ENCODE measurements at regions not wholly inside any gene's neighbourhood (a gene's known extent, or its start where the extent isn't known, plus 50 kb on each side); places are given as distances from the start of the nearest gene placed in this dataset.
A peak's percentile ranks its signal among the peaks of the same experiment; 100 is the strongest.

- no peaks in the 10 kb centered on the region for H3K4me1 Mint-ChIP-seq (ENCODE audit: low read depth)
- no peak for TF ChIP-seq CTCF (IDR thresholded peaks at IDR 0.05)
- no peak for DNase-seq (ENCODE audit: low spot score)
- no peak overlapping the region for H3K27ac Mint-ChIP-seq (ENCODE audit: unreplicated experiment)
- H3K36me3 Mint-ChIP-seq (ENCODE audit: low read depth) = peaks cover 2% of the 10 kb centered on the region
- peaks cover 13% of the 10 kb centered on the region for H3K27me3 Mint-ChIP-seq (ENCODE audit: low read depth)
- H3K9me3 Mint-ChIP-seq (ENCODE audit: low read depth) = peaks cover 10% of the 10 kb centered on the region
- no peak overlapping the region for H3K4me3 Mint-ChIP-seq (ENCODE audit: unreplicated experiment)
Observed at GRCh38 chr10:121681997-121682687, 83.9 kb upstream of the FGFR2 start.

DNA sequence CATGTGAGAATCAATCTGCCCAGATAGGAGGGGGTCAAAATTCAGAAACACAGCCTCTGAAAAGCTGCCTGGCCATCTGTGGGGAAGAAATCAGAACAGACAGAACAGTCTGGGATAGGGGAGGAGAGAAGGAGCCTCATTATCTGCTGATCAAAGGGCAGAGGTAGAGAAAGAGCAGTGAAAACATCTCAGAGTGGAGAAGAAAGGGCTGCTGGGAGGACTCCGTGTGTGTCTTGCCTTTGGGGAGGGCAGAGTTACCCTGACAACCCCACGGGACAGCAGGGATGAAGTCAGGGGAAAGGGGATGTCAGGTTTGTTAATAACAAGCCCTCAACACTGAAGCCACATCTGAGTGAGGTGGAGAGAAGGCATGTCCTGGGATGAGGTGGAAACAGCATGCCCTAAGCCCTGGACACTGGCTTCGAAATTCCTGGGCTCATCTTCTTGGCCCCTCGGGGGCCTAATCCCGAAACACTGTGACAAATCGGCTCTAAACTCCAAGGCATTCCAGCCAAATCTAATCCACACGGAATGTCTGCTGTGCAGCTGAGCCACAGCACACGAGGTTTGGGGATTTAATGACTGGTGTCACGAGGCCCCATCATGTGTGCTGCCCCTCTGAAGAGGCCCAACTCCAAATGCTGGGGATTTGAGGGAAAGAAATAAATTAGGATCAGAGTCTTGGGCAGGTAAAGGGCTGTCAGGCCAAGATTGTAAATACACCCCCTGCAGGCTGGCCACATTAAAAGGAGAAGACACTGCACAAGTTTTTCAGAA, 82.8 kb upstream of the FGFR2 start:
- peak; percentile 20 for TF ChIP-seq CTCF (IDR thresholded peaks at IDR 0.05)
- no peak overlapping the region for H3K27ac Mint-ChIP-seq (ENCODE audit: unreplicated experiment)
- H3K36me3 Mint-ChIP-seq (ENCODE audit: low read depth) = peaks cover 2% of the 10 kb centered on the region
- H3K4me3 Mint-ChIP-seq (ENCODE audit: unreplicated experiment) = no peak overlapping the region
- no peaks in the 10 kb centered on the region for H3K4me1 Mint-ChIP-seq (ENCODE audit: low read depth)
- peaks cover 10% of the 10 kb centered on the region for H3K9me3 Mint-ChIP-seq (ENCODE audit: low read depth)
- no peak for DNase-seq (ENCODE audit: low spot score)
- H3K27me3 Mint-ChIP-seq (ENCODE audit: low read depth) = peaks cover 8% of the 10 kb centered on the region

DNA sequence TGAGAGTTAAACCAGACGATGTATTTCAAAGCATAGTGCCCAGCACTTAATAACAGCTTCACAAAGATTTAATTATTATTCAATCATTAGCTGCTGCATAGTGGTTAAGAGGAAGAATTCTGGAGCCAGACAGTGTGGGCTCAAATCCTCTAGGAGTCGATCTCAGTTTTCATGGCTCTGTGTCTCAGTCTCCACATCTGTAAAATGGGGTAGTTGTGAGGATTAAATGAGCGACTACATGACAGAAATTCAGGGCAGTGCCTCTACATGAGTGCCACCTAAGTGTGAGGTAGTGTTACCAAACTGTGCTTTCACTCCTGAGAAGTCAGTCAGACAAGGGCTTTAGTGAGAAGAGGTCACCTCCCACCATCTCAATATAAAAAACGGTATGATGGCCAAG, 81.7 kb upstream of the FGFR2 start:
- no peak for DNase-seq (ENCODE audit: low spot score)
- no peaks in the 10 kb centered on the region for H3K27me3 Mint-ChIP-seq (ENCODE audit: low read depth)
- H3K4me1 Mint-ChIP-seq (ENCODE audit: low read depth) = no peaks in the 10 kb centered on the region
- peaks cover 13% of the 10 kb centered on the region for H3K9me3 Mint-ChIP-seq (ENCODE audit: low read depth)
- H3K4me3 Mint-ChIP-seq (ENCODE audit: unreplicated experiment) = no peak overlapping the region
- H3K27ac Mint-ChIP-seq (ENCODE audit: unreplicated experiment) = no peak overlapping the region
- TF ChIP-seq CTCF (IDR thresholded peaks at IDR 0.05) = no peak
- H3K36me3 Mint-ChIP-seq (ENCODE audit: low read depth) = peaks cover 2% of the 10 kb centered on the region

GRCh38 chr10:121678631-121679174, 80.5 kb upstream of the FGFR2 start:
- Mint-ChIP-seq H3K27me3 (ENCODE audit: low read depth) (no peaks in the 10 kb centered on the region), H3K4me3 (ENCODE audit: unreplicated experiment) (no peak overlapping the region), H3K36me3 (ENCODE audit: low read depth) (peaks cover 2% of the 10 kb centered on the region), H3K9me3 (ENCODE audit: low read depth) (peaks cover 16% of the 10 kb centered on the region), H3K4me1 (ENCODE audit: low read depth) (no peaks in the 10 kb centered on the region), H3K27ac (ENCODE audit: unreplicated experiment) (no peak overlapping the region)
- TF ChIP-seq CTCF (IDR thresholded peaks at IDR 0.05) = no peak
- no peak for DNase-seq (ENCODE audit: low spot score)

GRCh38 chr10:121677880-121678279, 79.6 kb upstream of the FGFR2 start:
- H3K27me3 Mint-ChIP-seq (ENCODE audit: low read depth) = no peaks in the 10 kb centered on the region
- DNase-seq (ENCODE audit: low spot score) = no peak
- TF ChIP-seq CTCF (IDR thresholded peaks at IDR 0.05) = no peak
- H3K27ac Mint-ChIP-seq (ENCODE audit: unreplicated experiment) = no peak overlapping the region
- H3K4me3 Mint-ChIP-seq (ENCODE audit: unreplicated experiment) = no peak overlapping the region
- H3K9me3 Mint-ChIP-seq (ENCODE audit: low read depth) = peaks cover 16% of the 10 kb centered on the region
- H3K36me3 Mint-ChIP-seq (ENCODE audit: low read depth) = peaks cover 2% of the 10 kb centered on the region
- no peaks in the 10 kb centered on the region for H3K4me1 Mint-ChIP-seq (ENCODE audit: low read depth)

Data from chondrocyte (in vitro differentiated cells).